ENCODE measurements at regions not wholly inside any gene's neighbourhood (a gene's known extent, or its start where the extent isn't known, plus 50 kb on each side); places are given as distances from the start of the nearest gene placed in this dataset.

GRCh38 chr11:103546236-103546635 lies 437.0 kb downstream of the DYNC2H1 start:
- H3K4me1 ChIP-seq (ENCODE audit: insufficient read depth, low read length) = no peaks in the 10 kb centered on the region
- no peaks in the 10 kb centered on the region for H4K20me1 ChIP-seq (ENCODE audit: insufficient read depth, low read length)
- DNase-seq (ENCODE audit: insufficient read length, low spot score, missing footprints) = no peak
- no peaks in the 10 kb centered on the region for H3K9me3 ChIP-seq (ENCODE audit: low read depth, low read length)
- no peak overlapping the region for H3K4me2 ChIP-seq (ENCODE audit: insufficient read depth, low read length)
- H2AFZ ChIP-seq (ENCODE audit: low read length) = no peak overlapping the region
- no peaks in the 10 kb centered on the region for H3K27me3 ChIP-seq (ENCODE audit: insufficient read depth, low read length)
- no peaks in the 10 kb centered on the region for H3K79me2 ChIP-seq (ENCODE audit: insufficient read depth, low read length)
- no peak overlapping the region for H3K27ac ChIP-seq (ENCODE audit: low read depth, low read length)
- TF ChIP-seq CTCF (IDR thresholded peaks at IDR 0.05; ENCODE audit: extremely low read depth, low read depth, low read length) = no peak
- H3K36me3 ChIP-seq (ENCODE audit: insufficient read depth, low read length) = no peaks in the 10 kb centered on the region
- no peak overlapping the region for H3K4me3 ChIP-seq (ENCODE audit: insufficient read depth, low read length)

GRCh38 chr11:103547024-103547423 lies 437.8 kb downstream of the DYNC2H1 start:
- no peak overlapping the region for H2AFZ ChIP-seq (ENCODE audit: low read length)
- DNase-seq (ENCODE audit: insufficient read length, low spot score, missing footprints) = no peak
- no peak for TF ChIP-seq CTCF (IDR thresholded peaks at IDR 0.05; ENCODE audit: extremely low read depth, low read depth, low read length)
- no peak overlapping the region for H3K4me3 ChIP-seq (ENCODE audit: insufficient read depth, low read length)
- H3K9me3 ChIP-seq (ENCODE audit: low read depth, low read length) = no peaks in the 10 kb centered on the region
- no peaks in the 10 kb centered on the region for H3K36me3 ChIP-seq (ENCODE audit: insufficient read depth, low read length)
- no peaks in the 10 kb centered on the region for H4K20me1 ChIP-seq (ENCODE audit: insufficient read depth, low read length)
- H3K27me3 ChIP-seq (ENCODE audit: insufficient read depth, low read length) = no peaks in the 10 kb centered on the region
- no peaks in the 10 kb centered on the region for H3K4me1 ChIP-seq (ENCODE audit: insufficient read depth, low read length)
- H3K79me2 ChIP-seq (ENCODE audit: insufficient read depth, low read length) = no peaks in the 10 kb centered on the region
- H3K27ac ChIP-seq (ENCODE audit: low read depth, low read length) = no peak overlapping the region
- no peak overlapping the region for H3K4me2 ChIP-seq (ENCODE audit: insufficient read depth, low read length)

- Histone ChIP-seq H3K4me2 (ENCODE audit: insufficient read depth, low read length) (no peak overlapping the region), H3K9me3 (ENCODE audit: low read depth, low read length) (no peaks in the 10 kb centered on the region), H3K4me3 (ENCODE audit: insufficient read depth, low read length) (no peak overlapping the region), H3K4me1 (ENCODE audit: insufficient read depth, low read length) (no peaks in the 10 kb centered on the region), H3K27ac (ENCODE audit: low read depth, low read length) (no peak overlapping the region), H4K20me1 (ENCODE audit: insufficient read depth, low read length) (no peaks in the 10 kb centered on the region), H3K79me2 (ENCODE audit: insufficient read depth, low read length) (no peaks in the 10 kb centered on the region), H2AFZ (ENCODE audit: low read length) (no peak overlapping the region), H3K36me3 (ENCODE audit: insufficient read depth, low read length) (no peaks in the 10 kb centered on the region), H3K27me3 (ENCODE audit: insufficient read depth, low read length) (no peaks in the 10 kb centered on the region)
- DNase-seq (ENCODE audit: insufficient read length, low spot score, missing footprints) = no peak
- TF ChIP-seq CTCF (IDR thresholded peaks at IDR 0.05; ENCODE audit: extremely low read depth, low read depth, low read length) = no peak
These were observed 438.5 kb downstream of the DYNC2H1 start for GRCh38 chr11:103547691-103548090.

DNA sequence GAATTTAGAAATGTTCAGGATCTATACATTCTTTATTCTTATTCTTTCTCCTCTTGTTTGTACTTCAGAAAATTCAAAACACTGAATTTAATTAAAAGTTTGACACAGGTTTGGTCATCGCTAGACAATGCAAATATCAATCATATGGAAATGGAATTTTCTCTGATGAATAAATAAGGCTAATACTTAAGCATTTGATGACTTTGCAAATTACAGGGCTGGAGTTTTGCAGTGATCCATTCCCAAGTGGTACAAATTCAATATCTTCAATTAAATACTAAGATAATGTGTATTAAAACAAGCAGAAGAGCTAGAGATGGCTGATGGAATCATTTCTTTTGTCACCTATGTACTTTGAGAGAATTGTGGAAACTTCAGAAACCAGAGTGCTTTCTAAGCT lies 439.6 kb downstream of the DYNC2H1 start:
- no peak overlapping the region for H3K4me3 ChIP-seq (ENCODE audit: insufficient read depth, low read length)
- no peaks in the 10 kb centered on the region for H3K79me2 ChIP-seq (ENCODE audit: insufficient read depth, low read length)
- no peak for TF ChIP-seq CTCF (IDR thresholded peaks at IDR 0.05; ENCODE audit: extremely low read depth, low read depth, low read length)
- no peaks in the 10 kb centered on the region for H3K4me1 ChIP-seq (ENCODE audit: insufficient read depth, low read length)
- no peaks in the 10 kb centered on the region for H4K20me1 ChIP-seq (ENCODE audit: insufficient read depth, low read length)
- no peaks in the 10 kb centered on the region for H3K27me3 ChIP-seq (ENCODE audit: insufficient read depth, low read length)
- DNase-seq (ENCODE audit: insufficient read length, low spot score, missing footprints) = no peak
- H3K36me3 ChIP-seq (ENCODE audit: insufficient read depth, low read length) = no peaks in the 10 kb centered on the region
- H2AFZ ChIP-seq (ENCODE audit: low read length) = no peak overlapping the region
- H3K9me3 ChIP-seq (ENCODE audit: low read depth, low read length) = no peaks in the 10 kb centered on the region
- no peak overlapping the region for H3K4me2 ChIP-seq (ENCODE audit: insufficient read depth, low read length)
- H3K27ac ChIP-seq (ENCODE audit: low read depth, low read length) = no peak overlapping the region
